ENCODE measurements at regions not wholly inside any gene's neighbourhood (a gene's known extent, or its start where the extent isn't known, plus 50 kb on each side); places are given as distances from the start of the nearest gene placed in this dataset.

- no peaks in the 10 kb centered on the region for H3K4me1 ChIP-seq (ENCODE audit: insufficient read depth, low read length)
- H3K27me3 ChIP-seq (ENCODE audit: low read length), result no peaks in the 10 kb centered on the region
- no peaks in the 10 kb centered on the region for H4K20me1 ChIP-seq (ENCODE audit: low read length)
- H3K4me3 ChIP-seq (ENCODE audit: low read length), result no peak overlapping the region
- H3K27ac ChIP-seq (ENCODE audit: low read length), result no peak overlapping the region
- H3F3A ChIP-seq (ENCODE audit: low read length, unreplicated experiment), result no peaks in the 10 kb centered on the region
- H3K36me3 ChIP-seq (ENCODE audit: low read depth, low read length), result no peaks in the 10 kb centered on the region
- H3K9me2 ChIP-seq (replicated peaks; ENCODE audit: low read length), result no peaks in the 10 kb centered on the region
- H3K4me2 ChIP-seq (ENCODE audit: low read length), result no peak overlapping the region
- ATAC-seq, result no peak
- no peak overlapping the region for H3K9ac ChIP-seq (ENCODE audit: low read length)
- intact Hi-C loops (cut with micrococcal nuclease), result no loop called here
- no peak overlapping the region for H2AFZ ChIP-seq (ENCODE audit: low read length)
- BruUV-seq (replicated peaks), result no TSS peak
- no peaks in the 10 kb centered on the region for H3K79me2 ChIP-seq (ENCODE audit: low read length)
- TF ChIP-seq EZH2 (IDR thresholded peaks at IDR 0.05; ENCODE audit: low read length, unreplicated experiment) (no peak), CTCF (conservative IDR thresholded peaks at IDR 0.05; ENCODE audit: low read depth, low read length) (no peak), EZH2phosphoT487 (IDR thresholded peaks at IDR 0.05; ENCODE audit: borderline replicate concordance, low read length) (no peak)
- no peak for DNase-seq
- POLR2A ChIA-PET (ENCODE audit: unreplicated experiment), result no interaction called here
- no peaks in the 10 kb centered on the region for H3K9me3 ChIP-seq (ENCODE audit: low read length)
- CTCF ChIA-PET, result no interaction called here
Measured at GRCh38 chr2:230593765-230594164, 118.9 kb upstream of the CAB39 start.

DNA sequence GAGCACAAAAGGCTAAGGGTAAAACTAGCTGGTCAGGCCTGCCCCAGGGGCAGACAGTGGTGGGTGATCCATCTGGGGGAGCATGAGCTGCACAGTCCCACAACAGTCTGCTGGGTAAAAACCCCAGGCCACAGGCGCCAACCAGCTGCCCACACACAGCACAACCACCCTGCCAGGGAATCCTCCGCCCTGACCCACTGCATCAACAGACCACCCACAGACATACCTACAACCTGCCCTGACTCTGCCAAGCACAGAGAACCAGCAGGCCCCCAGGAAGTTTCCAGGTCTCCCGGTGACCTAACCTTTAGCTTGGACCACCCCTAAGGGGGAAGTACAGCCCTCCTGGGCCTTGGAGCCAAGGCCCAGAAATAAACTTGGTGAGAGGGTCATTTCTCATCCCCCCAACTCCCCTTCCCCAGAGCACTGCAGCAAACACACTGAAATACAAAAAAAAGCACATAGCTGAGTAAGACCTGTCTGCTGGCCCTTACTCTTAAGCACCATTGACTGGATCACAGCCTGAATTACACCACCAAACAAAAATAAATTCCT, 118.3 kb upstream of the CAB39 start:
- no TSS peak for BruUV-seq (replicated peaks)
- Histone ChIP-seq H3F3A (ENCODE audit: low read length, unreplicated experiment) (no peaks in the 10 kb centered on the region), H3K27me3 (ENCODE audit: low read length) (no peaks in the 10 kb centered on the region), H3K4me1 (ENCODE audit: insufficient read depth, low read length) (no peaks in the 10 kb centered on the region), H4K20me1 (ENCODE audit: low read length) (no peaks in the 10 kb centered on the region), H3K79me2 (ENCODE audit: low read length) (no peaks in the 10 kb centered on the region), H2AFZ (ENCODE audit: low read length) (no peak overlapping the region), H3K9me3 (ENCODE audit: low read length) (no peaks in the 10 kb centered on the region), H3K4me3 (ENCODE audit: low read length) (no peak overlapping the region), H3K9ac (ENCODE audit: low read length) (no peak overlapping the region), H3K27ac (ENCODE audit: low read length) (no peak overlapping the region), H3K36me3 (ENCODE audit: low read depth, low read length) (no peaks in the 10 kb centered on the region), H3K4me2 (ENCODE audit: low read length) (no peak overlapping the region), H3K9me2 (replicated peaks; ENCODE audit: low read length) (no peaks in the 10 kb centered on the region)
- no peak for TF ChIP-seq EZH2phosphoT487 (IDR thresholded peaks at IDR 0.05; ENCODE audit: borderline replicate concordance, low read length)
- TF ChIP-seq EZH2 (IDR thresholded peaks at IDR 0.05; ENCODE audit: low read length, unreplicated experiment), result no peak
- TF ChIP-seq CTCF (conservative IDR thresholded peaks at IDR 0.05; ENCODE audit: low read depth, low read length), result no peak
- DNase-seq (no peak), ATAC-seq (no peak)
- ChIA-PET CTCF (no interaction called here), POLR2A (ENCODE audit: unreplicated experiment) (no interaction called here)
- intact Hi-C loops (cut with micrococcal nuclease), result no loop called here

- no peaks in the 10 kb centered on the region for H3K27me3 ChIP-seq (ENCODE audit: low read length)
- H3K36me3 ChIP-seq (ENCODE audit: low read depth, low read length), result no peaks in the 10 kb centered on the region
- no peaks in the 10 kb centered on the region for H3K9me3 ChIP-seq (ENCODE audit: low read length)
- H3K4me2 ChIP-seq (ENCODE audit: low read length), result no peak overlapping the region
- intact Hi-C loops (cut with micrococcal nuclease), result no loop called here
- H3K27ac ChIP-seq (ENCODE audit: low read length), result no peak overlapping the region
- no peak for ATAC-seq
- no peak overlapping the region for H3K9ac ChIP-seq (ENCODE audit: low read length)
- H3F3A ChIP-seq (ENCODE audit: low read length, unreplicated experiment), result no peaks in the 10 kb centered on the region
- ChIA-PET CTCF (no interaction called here), POLR2A (ENCODE audit: unreplicated experiment) (no interaction called here)
- no peak overlapping the region for H2AFZ ChIP-seq (ENCODE audit: low read length)
- no TSS peak for BruUV-seq (replicated peaks)
- no peaks in the 10 kb centered on the region for H3K4me1 ChIP-seq (ENCODE audit: insufficient read depth, low read length)
- no peak for DNase-seq
- H3K4me3 ChIP-seq (ENCODE audit: low read length), result no peak overlapping the region
- TF ChIP-seq CTCF (conservative IDR thresholded peaks at IDR 0.05; ENCODE audit: low read depth, low read length) (no peak), EZH2 (IDR thresholded peaks at IDR 0.05; ENCODE audit: low read length, unreplicated experiment) (no peak), EZH2phosphoT487 (IDR thresholded peaks at IDR 0.05; ENCODE audit: borderline replicate concordance, low read length) (no peak)
- H4K20me1 ChIP-seq (ENCODE audit: low read length), result no peaks in the 10 kb centered on the region
- no peaks in the 10 kb centered on the region for H3K9me2 ChIP-seq (replicated peaks; ENCODE audit: low read length)
- H3K79me2 ChIP-seq (ENCODE audit: low read length), result no peaks in the 10 kb centered on the region
Measured at GRCh38 chr2:230599853-230600252, 112.8 kb upstream of the CAB39 start.
